GM20000 (cell line): ENCODE measurements at regions not wholly inside any gene's neighbourhood (a gene's known extent, or its start where the extent isn't known, plus 50 kb on each side); places are given as distances from the start of the nearest gene placed in this dataset.
A peak's percentile ranks its signal among the peaks of the same experiment; 100 is the strongest.

Experiments
- DNase-seq: peaks from one replicate; pipeline ENCODE4 v3.0.0; 2012; ENCODE audit warnings: low spot score
- TF ChIP-seq, protein P1 (sequence below): IDR thresholded peaks from 2 replicates; pipeline ENCODE4 v1.5.1; 2012; ENCODE audit warnings: mild to moderate bottlenecking, control low read depth; ENCODE audit errors: extremely low read depth, missing control alignments

GRCh38 chrX:124462931-124463330, 116.6 kb downstream of the SH2D1A start:
- DNase-seq = no peak
- TF ChIP-seq, protein P1, sequence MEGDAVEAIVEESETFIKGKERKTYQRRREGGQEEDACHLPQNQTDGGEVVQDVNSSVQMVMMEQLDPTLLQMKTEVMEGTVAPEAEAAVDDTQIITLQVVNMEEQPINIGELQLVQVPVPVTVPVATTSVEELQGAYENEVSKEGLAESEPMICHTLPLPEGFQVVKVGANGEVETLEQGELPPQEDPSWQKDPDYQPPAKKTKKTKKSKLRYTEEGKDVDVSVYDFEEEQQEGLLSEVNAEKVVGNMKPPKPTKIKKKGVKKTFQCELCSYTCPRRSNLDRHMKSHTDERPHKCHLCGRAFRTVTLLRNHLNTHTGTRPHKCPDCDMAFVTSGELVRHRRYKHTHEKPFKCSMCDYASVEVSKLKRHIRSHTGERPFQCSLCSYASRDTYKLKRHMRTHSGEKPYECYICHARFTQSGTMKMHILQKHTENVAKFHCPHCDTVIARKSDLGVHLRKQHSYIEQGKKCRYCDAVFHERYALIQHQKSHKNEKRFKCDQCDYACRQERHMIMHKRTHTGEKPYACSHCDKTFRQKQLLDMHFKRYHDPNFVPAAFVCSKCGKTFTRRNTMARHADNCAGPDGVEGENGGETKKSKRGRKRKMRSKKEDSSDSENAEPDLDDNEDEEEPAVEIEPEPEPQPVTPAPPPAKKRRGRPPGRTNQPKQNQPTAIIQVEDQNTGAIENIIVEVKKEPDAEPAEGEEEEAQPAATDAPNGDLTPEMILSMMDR = no peak

GRCh38 chrX:124467202-124467601, 120.8 kb downstream of the SH2D1A start:
- TF ChIP-seq, protein P1 = no peak
- DNase-seq = no peak

- TF ChIP-seq, protein P1 = no peak
- DNase-seq = no peak
Measured at GRCh38 chrX:124475358-124475757, 129.0 kb downstream of the SH2D1A start.

GRCh38 chrX:124476562-124476961, 130.2 kb downstream of the SH2D1A start:
- no peak for DNase-seq
- TF ChIP-seq, protein P1 = no peak

DNA sequence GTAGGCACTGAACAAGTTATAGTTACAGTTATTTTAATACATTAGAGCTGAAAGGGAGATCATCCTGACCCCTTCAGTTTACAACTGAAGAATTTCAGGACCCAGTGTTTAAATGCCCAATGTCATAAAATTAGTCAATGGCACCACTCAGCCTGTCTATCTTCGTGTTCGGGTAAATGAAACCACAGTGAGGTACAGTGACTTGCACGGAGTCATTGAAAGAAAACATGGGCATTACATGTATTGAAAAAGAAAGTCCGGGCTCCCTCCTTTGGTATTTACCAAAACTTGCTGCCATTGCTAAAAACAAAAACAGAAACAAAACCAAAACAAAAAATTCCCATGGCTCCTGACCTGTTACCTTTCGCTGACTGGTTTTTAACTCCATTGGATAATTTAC, 131.7 kb downstream of the SH2D1A start:
- no peak for DNase-seq
- TF ChIP-seq, protein P1 = no peak

DNA sequence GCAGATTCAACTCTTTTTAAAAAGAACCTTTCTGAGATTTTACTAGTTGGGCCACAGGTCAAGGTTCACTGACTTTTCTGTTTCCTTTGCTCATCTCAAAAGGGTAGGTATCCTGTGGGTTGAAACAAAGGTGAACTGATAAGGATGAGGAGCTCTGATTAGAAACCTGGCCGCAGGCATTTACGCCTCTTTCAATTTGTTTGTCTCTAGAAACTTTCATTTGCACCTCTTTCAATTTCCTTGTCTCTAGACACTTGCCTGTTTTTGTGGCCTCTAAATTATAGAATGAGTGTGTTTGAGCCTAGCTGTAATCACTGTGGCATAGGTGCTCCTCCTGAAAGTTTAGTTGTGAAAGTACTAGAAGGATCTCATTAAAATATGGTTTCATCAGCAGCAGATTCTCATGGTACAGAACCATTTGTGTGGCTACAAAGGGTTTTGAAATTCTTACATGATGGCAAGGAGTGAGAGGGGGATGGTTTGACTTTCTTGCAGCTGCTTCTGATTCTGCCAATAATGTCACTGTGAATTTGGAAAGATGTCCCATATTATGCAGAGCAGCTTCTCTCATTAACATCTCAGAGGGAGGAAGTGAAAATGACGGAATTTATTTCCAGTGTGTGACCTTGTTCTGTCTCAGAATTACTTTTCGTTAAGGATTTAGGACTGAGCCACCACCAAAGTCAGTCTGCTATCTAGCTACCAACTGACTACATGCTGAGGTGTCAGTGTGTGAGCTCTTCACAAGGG, 142.2 kb downstream of the SH2D1A start:
- TF ChIP-seq, protein P1 = no peak
- peak; percentile 1 for DNase-seq

DNA sequence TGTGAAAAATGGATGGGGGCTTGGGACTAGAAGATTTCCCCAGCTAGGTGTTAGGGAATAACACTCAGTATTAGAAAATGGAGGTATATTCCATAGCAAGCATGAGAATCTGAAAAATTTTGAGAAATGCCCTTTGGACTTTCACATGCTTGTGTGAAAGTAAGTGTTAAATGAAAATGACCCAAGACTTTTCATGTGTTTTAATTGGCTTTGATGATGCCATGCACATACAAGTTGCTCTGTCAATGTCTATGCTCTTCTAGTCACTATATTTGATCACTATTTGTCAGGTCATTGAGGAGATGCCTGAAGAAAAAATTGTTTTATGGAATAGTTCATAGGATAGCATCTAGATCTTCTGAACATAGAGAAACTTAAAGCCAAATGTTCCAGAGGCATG, 147.6 kb downstream of the SH2D1A start:
- TF ChIP-seq, protein P1 = no peak
- DNase-seq = no peak
